NCI-H1930 (cell line): ENCODE measurements at regions not wholly inside any gene's neighbourhood (a gene's known extent, or its start where the extent isn't known, plus 50 kb on each side); places are given as distances from the start of the nearest gene placed in this dataset.
"Not testable (repeated sequence)": the region's sequence is repeated elsewhere in the genome, so short reads cannot be mapped to it uniquely, and the experiment has no call there.

Source experiments
- DNase-seq, 2 experiments: peaks; one replicate each; lab custom pipeline; 2025; lab: John Stamatoyannopoulos, UW

GRCh38 chr5:19064094-19064493 is 923.9 kb downstream of the CDH18 start:
- no peak for DNase-seq

- no peak for DNase-seq
These were observed 920.3 kb downstream of the CDH18 start for GRCh38 chr5:19067741-19068140.

- DNase-seq, result no peak
These were observed 889.6 kb downstream of the CDH18 start for GRCh38 chr5:19098434-19098833.

GRCh38 chr5:19099195-19099594 is 888.8 kb downstream of the CDH18 start:
- DNase-seq, result no peak

- no peak for DNase-seq
These were observed 883.1 kb downstream of the CDH18 start for GRCh38 chr5:19104948-19105347.

GRCh38 chr5:19122923-19123322 is 865.1 kb downstream of the CDH18 start:
- DNase-seq, result no peak

GRCh38 chr5:19125956-19126713 is 861.9 kb downstream of the CDH18 start:
- no peak for DNase-seq

- no peak for DNase-seq
These were observed 847.7 kb downstream of the CDH18 start for GRCh38 chr5:19140276-19140675.

- DNase-seq, result not testable (repeated sequence)
These were observed 846.0 kb downstream of the CDH18 start for GRCh38 chr5:19141937-19142524.

- DNase-seq, result not testable (repeated sequence)
These were observed 845.1 kb downstream of the CDH18 start for GRCh38 chr5:19142713-19143414.

GRCh38 chr5:19143935-19144334 is 844.1 kb downstream of the CDH18 start:
- DNase-seq, result no peak

- DNase-seq, result no peak
These were observed 818.6 kb downstream of the CDH18 start for GRCh38 chr5:19169426-19169825.

GRCh38 chr5:19172926-19173470 is 815.0 kb downstream of the CDH18 start:
- DNase-seq, result no peak

GRCh38 chr5:19175776-19176570 is 812.0 kb downstream of the CDH18 start:
- no peak for DNase-seq

- DNase-seq, result no peak
These were observed 808.4 kb downstream of the CDH18 start for GRCh38 chr5:19179571-19179970.

GRCh38 chr5:19189176-19189575 is 798.8 kb downstream of the CDH18 start:
- no peak for DNase-seq

- DNase-seq, result no peak
These were observed 794.4 kb downstream of the CDH18 start for GRCh38 chr5:19193631-19194030.

GRCh38 chr5:19196631-19197030 is 791.4 kb downstream of the CDH18 start:
- DNase-seq, result no peak

- no peak for DNase-seq
These were observed 787.7 kb downstream of the CDH18 start for GRCh38 chr5:19200251-19200650.

- DNase-seq, result no peak
These were observed 779.6 kb downstream of the CDH18 start for GRCh38 chr5:19208397-19208796.

GRCh38 chr5:19210886-19211285 is 777.1 kb downstream of the CDH18 start:
- DNase-seq, result no peak
